HG03575 (cell line): ENCODE measurements at regions not wholly inside any gene's neighbourhood (a gene's known extent, or its start where the extent isn't known, plus 50 kb on each side); places are given as distances from the start of the nearest gene placed in this dataset.

Experiments
- ATAC-seq: cut with Tn5 transposase; IDR thresholded peaks from one replicate; pipeline ENCODE4 v1.9.1; 2021; ENCODE audit not compliant: unreplicated experiment, insufficient number of reproducible peaks, low FRiP score; ENCODE audit errors: extremely low read depth

GRCh38 chr3:178367817-178368617 is 168.2 kb upstream of the KCNMB2 start:
- no peak for ATAC-seq

DNA sequence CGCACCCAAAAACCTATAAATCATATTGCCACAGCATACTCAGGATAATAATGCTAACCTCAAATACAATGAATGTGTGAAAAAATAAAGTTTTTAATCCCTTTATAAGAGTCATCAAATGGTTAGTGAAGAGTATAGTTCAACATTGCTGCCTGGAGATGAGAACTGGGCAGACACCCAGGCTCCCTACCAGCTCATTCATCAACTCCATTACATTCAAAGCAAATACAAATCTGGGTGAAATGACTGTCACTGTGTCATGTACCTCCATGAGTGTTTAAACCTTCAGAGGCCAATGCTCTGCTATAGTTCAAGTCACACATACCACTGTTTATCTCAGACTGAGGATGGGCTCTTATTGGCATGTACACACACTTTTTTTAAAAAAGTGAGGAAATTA is 167.2 kb upstream of the KCNMB2 start:
- ATAC-seq = no peak

GRCh38 chr3:178369811-178370210 is 166.4 kb upstream of the KCNMB2 start:
- no peak for ATAC-seq

- ATAC-seq = no peak
Observed at GRCh38 chr3:178370387-178370786, 165.8 kb upstream of the KCNMB2 start.

- ATAC-seq = no peak
Observed at GRCh38 chr3:178381555-178381954, 154.7 kb upstream of the KCNMB2 start.

- ATAC-seq = no peak
Observed at GRCh38 chr3:178381971-178382448, 154.2 kb upstream of the KCNMB2 start.

DNA sequence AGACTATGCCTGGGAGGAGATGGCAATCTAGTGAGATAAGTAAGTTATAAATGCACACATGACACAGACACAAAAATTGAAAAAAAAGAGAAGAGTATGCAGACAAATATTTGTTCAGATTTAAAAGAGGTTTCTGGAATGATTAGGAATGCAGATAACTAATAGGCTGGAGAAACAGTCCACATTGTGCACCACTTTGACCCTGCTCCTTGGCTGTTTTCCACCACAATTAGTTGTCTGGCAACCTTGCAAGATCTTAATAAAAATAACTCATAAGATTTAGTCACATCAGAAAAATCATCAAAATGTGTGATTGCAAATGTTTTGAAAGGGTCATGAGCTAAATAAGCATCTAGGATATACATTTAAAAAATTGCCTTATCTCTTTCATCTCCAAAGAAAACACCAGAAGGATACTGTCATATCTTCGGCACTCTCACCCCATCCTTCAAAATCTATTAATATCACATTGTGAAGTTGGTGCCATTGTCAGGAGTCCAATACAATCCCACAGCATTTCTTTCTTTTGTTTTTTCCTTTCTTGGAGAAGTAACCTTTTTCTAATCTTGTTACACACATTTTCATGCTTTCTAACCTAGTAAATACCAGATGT is 153.7 kb upstream of the KCNMB2 start:
- no peak for ATAC-seq

DNA sequence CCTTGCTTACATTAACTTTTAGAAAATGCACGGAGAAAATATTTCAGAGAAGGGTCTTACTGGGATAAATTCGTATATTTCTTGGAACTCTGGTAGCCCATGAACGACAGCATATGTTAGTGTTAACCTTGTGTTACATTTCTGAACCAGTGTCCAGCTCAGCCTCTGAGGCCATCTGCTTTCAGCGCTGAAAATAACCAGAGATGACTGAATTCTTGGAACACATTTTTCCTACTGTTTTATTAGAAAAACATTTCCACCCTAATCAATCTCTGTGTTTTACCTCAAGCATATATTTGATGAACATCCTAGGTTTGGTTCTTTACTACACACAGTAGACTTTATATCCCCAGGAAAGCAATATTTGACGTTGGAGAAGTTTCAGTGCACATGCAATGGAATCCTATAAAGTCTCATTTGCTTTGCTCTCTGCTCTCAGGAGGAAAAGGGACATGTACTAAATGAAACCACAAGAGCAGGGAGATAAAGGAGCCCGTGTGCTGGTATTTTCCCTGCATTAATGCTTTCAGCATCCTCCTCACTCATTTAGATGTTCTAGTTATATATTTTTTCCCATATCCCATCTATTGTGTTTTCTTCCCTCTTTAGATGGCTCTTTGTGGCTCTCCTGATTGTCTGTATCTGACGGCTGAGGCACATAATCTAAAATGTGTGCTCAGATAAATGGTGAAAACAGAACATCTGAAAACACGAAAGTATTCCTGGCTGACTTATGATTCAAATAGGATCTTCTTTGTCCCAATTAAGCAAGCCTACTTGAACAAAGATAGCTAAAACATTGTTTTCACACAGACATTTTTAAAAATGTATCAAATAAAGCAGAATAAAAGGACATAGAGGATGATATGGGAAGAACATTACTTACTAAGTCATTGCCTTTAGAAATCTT is 151.7 kb upstream of the KCNMB2 start:
- ATAC-seq = no peak

GRCh38 chr3:178385280-178385952 is 150.8 kb upstream of the KCNMB2 start:
- no peak for ATAC-seq

GRCh38 chr3:178386401-178386800 is 149.8 kb upstream of the KCNMB2 start:
- no peak for ATAC-seq

- no peak for ATAC-seq
Observed at GRCh38 chr3:178386880-178387279, 149.4 kb upstream of the KCNMB2 start.

DNA sequence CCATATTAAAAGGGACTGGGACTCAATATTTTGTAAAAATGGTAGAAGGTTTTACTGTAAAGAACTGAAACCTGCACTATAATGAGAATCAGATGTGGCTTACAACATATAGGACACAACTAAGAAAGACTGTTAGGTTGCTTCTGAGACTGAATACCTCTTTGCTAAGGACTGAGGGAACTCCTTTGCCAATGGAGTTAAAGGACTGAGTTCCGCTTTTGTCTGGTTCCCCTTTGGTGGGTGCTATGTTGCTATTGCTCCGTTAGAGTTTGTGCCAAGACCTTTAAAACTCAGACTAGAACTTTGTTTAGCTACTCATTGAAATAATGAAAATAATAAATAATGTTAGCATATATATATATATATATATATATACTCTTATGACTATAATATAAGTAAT is 147.8 kb upstream of the KCNMB2 start:
- ATAC-seq = no peak

DNA sequence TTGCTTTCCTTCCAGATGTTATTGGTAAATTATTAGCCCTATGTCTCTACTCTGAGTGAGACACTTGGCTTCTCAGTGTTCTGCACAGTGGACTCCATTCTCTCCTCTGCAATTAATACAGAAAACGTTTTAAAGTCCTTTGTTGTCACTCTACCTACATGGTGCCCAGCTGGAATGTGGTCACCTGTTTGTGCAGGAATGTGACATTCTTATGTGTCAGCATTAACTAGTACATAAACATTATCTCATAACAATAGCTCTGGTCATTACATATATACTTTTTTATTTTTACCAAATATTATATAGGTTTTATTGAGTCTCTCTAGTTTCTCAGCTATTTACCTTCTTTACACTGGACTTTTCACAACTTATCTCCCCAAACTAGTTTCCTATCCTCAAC is 147.0 kb upstream of the KCNMB2 start:
- no peak for ATAC-seq

DNA sequence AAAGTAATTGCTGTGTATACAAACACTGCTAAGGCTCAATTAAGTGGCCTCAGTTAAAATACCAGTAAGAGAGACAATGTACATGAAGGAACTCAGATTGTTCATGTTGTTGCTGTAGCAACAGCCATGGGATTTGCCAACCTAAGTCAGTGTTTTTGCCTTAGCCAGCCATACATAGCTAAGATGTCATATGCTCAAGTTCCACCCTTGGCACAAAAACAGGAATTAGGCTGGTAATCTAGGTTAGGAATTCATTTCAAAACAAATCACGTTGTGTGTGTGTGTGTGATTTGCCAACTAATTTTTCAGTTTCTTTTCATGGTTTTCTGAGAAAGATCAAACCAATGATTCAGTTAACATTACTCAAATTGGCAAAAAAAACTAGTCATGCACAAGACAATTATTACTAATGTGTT is 143.7 kb upstream of the KCNMB2 start:
- ATAC-seq = no peak

DNA sequence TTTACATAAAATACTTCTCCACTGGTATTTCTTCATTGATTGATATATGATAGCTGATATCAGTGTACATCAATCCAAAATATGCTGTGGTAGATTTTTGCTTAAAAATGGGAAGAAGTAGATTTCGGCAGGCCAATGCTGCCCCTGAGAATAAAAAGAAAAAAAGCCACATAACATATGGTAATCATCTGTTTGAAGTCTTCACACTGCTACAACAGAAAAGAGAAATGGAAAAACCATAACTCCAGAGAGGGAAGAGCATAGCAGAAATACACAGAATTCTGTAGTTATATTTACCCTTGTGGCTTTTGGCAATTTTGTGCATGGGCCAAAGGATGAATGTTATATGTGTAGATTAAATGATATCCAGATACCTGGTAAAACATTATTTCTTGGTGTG is 143.1 kb upstream of the KCNMB2 start:
- ATAC-seq = no peak

- no peak for ATAC-seq
Observed at GRCh38 chr3:178393824-178394223, 142.4 kb upstream of the KCNMB2 start.

DNA sequence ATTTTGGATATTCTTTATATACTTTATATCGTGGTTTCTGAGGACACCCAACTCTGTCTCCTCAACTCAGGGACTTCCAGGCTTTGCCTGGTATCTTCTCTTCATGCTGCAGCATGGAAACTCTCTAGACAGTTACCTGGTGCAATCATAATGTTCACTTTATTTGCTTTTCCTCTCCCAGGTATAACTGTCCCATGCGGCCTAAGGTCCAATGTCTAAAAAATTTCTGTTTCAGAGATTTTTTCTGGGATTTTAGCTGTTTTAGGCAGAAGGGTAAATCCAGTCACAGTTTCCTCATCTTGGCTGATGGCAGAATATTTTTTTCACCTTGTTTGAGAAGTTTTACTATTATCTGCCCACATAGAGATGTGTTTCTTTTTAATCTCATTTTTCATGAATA is 139.9 kb upstream of the KCNMB2 start:
- ATAC-seq = no peak

DNA sequence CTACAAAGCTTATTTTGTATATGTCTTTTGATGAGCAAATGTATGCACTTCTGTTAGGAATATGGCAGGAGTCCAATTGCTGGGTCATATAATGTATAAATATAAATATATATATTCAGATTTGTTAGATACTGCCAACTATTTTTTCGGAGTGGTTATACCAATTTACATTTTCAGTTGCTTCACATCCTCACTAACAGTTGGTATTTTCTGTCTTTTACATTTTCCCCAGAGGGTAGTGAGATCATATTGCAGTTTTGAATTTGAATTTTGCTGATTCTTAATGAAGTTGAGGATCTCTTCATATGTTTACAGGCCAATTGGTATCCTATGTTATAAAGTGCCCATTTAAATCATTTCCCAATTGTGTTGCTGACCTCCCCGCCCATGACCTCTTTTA is 139.0 kb upstream of the KCNMB2 start:
- no peak for ATAC-seq

- no peak for ATAC-seq
Observed at GRCh38 chr3:178397836-178398235, 138.4 kb upstream of the KCNMB2 start.
